NCI-H460 (cell line): ENCODE measurements at regions not wholly inside any gene's neighbourhood (a gene's known extent, or its start where the extent isn't known, plus 50 kb on each side); places are given as distances from the start of the nearest gene placed in this dataset.
"Not testable (repeated sequence)": the region's sequence is repeated elsewhere in the genome, so short reads cannot be mapped to it uniquely, and the experiment has no call there.

ENCODE experiments used
- DNase-seq: peaks from one replicate; pipeline ENCODE4 v3.0.0-alpha.2; 2016; ENCODE audit warnings: low read depth; ENCODE audit errors: extremely low read depth

DNA sequence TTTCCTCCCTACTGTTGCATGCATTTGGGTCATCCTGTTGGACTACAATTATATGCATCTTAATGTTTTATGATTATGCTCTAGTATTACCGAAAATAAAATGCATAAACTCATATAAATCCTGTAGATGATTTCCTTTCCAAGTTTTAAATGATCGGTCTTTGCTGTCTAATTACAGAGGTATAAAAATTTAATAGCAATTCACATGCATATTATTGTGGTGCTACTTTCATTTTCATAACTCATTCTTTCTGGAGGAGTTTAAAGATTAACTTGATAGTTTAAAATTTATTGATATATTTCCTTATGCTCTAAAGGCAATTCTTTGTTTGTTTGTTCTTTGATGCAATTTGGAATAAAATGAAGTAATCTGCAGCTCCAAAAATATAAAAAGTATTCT, 1475.1 kb downstream of the MAT2B start:
- DNase-seq, result no peak

DNA sequence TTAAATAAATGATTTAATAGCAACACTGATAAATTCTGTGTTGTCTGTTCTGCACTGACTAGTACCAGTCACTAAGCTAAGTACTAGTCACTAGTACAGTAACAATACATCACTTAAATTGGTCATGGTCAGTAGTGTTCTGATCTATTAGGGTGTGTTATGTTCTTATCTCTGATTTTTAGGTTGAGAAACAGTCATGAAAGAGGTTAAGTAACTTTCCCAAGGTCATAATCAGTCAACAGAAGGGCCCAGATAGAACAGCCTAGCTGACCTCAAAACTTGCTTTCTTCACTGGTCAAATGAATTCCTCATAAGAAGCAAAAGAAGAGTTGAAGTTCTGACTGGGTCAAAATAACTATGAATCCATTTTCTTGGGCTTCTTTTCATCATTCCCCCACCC, 1492.7 kb downstream of the MAT2B start:
- no peak for DNase-seq

- DNase-seq, result no peak
Observed at GRCh38 chr5:164998590-164998989, 1493.2 kb downstream of the MAT2B start.

DNA sequence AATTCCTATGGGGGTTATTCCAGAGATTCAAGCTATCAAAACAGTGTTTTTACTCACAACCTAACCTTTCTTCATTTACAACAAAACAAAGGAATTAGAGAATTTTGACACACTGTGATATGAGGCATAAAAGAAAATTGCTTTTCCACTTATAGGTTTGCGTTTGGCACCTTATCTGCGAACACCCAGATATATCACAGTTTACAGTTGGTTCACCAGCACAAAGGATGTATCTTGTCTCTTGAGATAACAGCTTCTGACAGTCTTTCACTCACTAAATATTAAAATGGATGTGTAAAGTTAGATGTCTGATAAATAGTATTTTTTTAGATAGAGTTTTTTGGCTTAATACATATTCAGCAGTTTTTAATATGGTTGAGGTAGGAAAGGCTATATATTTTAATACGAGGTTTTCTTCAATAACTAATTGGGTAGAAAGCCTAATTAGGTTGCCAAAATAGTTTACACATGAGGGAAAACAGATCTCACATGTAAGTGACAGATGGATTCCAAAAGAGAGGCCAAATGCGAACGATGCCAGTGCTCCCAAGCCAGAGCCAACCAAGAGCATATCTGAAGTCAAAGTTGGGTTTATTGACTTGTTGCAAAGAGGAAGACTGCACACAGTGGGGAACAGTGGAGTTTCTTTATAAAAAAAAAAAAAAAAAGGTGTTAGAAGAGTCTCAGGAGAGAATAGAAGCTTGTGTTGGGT, 1495.2 kb downstream of the MAT2B start:
- DNase-seq, result no peak

DNA sequence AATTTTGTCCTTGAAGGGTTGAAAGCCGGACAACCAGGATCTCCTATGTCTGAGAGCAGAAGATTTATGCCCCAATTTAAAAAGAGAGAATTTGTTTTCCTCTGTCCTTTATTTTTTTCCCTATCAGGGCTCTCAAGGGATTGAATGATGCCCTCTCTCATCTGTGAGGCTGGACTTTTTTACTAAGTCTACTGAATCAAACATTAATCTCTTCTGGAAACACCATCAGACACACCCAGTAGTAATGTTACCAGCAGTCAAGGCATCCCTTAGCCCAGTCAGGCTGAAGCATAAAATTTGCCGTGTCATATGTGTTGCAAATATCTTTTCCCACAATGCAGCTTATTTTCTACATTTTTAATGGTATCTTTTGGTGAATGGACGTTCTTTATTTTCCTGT, 1497.9 kb downstream of the MAT2B start:
- no peak for DNase-seq

- no peak for DNase-seq
Observed at GRCh38 chr5:165004175-165004574, 1498.8 kb downstream of the MAT2B start.

GRCh38 chr5:165014439-165014838, 1509.0 kb downstream of the MAT2B start:
- DNase-seq, result no peak

- DNase-seq, result no peak
Observed at GRCh38 chr5:165015126-165015525, 1509.7 kb downstream of the MAT2B start.

DNA sequence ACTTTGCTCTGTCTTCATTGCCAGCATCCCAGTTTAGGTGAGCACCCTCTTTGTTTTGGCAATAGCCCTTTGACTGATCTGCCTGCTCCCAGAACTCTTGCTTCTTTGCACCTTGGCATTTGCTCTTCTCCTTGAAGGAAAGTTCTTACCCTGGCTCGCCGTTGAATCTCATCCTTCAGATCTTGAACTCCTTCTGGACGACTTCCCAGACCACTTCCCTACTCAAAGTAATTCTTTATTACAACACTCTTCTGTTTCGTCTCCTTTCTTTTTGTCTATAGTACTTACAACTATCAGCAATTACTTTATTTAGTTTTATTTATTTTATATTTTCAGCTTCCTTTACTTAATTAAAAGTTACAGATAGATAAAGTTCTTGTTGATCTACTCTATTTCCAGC, 1510.1 kb downstream of the MAT2B start:
- no peak for DNase-seq

- DNase-seq, result no peak
Observed at GRCh38 chr5:165026971-165027370, 1521.6 kb downstream of the MAT2B start.

DNA sequence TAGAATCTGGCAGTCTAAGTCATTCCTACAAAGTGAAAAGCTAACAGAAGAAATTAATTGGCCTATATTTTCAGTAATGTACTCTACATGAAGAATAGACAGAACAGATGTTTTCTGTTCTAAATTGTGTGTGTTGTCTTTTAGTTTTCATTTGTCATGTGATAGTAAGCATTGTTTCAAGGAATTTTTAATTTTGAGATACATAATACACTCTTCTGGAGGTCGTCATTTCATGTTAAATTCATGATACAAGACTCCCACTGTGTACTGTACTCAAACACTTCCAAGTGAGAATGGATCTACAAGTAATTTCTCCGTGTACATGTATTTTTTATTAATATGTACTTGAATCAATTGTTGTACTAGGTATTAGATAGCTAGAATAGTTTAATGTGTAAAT, 1522.9 kb downstream of the MAT2B start:
- no peak for DNase-seq

DNA sequence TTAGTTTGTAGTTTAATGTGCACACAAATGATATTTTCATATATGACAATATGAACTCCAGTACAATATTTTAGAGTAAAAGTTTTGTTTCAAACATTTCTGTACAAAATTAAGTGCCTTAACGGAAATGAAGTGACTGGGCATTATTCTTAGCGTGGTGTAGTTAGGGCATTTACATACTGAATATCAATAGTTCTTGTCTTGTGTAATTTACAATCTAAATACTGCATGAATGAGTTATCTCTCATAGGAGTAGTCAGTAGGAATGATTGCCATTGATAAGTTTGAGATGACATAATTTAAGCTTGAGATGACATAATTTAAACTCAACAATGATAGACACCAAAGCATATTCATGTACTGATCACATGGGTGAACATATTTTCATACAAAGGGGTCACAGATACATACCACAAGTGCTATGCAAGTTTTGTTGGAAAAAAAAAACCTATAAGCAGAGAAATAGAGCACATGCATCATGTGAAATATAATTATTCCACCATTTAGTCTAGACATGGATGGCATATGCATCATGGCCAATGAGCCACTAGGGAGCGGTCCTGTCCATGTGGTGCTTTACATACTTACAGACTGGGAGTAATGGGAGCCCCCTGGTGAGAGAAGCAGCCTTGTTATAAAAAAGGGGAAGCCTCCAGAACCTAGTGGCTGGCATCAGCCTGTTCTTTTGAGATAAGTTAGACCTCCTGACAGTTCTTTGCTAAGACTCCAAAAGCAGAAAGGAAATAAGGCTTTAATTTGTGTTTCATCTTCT, 1523.9 kb downstream of the MAT2B start:
- DNase-seq, result peak; percentile 12

DNA sequence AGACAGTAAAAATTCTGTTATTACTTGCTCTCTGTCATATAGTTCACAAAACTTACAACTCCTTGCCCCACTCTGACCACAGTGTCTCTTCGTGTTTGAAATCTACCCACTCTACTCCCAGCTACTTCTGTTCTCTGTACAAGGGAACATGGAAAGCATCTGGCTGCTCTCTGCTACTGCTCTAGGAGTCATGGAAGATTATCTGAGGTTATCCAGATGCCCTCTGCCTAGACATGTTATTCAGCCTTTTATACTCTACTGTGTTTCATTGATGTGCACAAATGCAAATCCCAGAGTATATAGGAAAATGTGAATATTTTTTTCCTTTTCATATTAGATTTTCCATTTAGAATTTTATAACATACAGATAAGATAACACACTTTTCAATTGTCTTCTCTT, 1525.6 kb downstream of the MAT2B start:
- DNase-seq, result no peak

GRCh38 chr5:165031371-165031770, 1526.0 kb downstream of the MAT2B start:
- no peak for DNase-seq

GRCh38 chr5:165035520-165035919, 1530.1 kb downstream of the MAT2B start:
- DNase-seq, result peak; percentile 19

DNA sequence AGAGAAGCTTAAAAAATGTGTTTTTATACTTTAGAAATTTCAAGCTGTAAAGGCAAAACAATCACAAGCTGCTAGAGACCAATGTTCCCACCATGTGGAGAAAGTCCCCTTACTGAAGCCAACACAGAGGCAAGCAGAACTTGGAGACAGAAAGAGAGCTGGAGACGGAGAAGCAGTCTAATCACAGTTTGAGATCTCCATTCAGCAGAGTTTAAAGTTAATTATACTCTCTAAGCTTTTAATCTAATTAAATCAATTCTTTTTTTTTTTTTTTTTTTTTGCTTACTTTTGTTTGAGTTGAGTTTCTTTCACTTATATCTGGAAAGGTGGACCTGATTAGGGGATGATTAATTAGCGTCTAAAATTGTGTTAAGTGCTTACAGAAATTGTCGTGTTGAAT, 1534.3 kb downstream of the MAT2B start:
- DNase-seq, result no peak

GRCh38 chr5:165045941-165046340, 1540.5 kb downstream of the MAT2B start:
- not testable (repeated sequence) for DNase-seq

DNA sequence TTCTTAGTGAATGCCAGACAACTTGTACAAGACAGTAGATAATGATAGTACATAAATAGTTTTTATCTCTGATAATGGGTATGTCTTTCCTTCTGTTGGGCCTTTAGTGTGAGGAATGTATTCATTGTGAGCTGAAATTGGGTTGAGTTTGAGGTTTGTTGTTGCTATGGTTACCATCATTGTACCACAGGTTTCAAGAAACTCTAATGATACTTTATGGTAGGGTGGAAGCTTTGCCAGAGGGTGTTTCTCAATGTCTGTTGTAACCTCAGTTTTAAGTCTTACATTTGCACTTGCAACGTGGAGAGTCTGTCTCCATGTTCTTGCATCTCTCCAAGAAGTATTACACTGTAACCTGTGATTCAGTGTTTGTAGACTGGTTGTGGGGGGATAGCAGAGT, 1550.1 kb downstream of the MAT2B start:
- no peak for DNase-seq

GRCh38 chr5:165057145-165057544, 1551.7 kb downstream of the MAT2B start:
- no peak for DNase-seq

DNA sequence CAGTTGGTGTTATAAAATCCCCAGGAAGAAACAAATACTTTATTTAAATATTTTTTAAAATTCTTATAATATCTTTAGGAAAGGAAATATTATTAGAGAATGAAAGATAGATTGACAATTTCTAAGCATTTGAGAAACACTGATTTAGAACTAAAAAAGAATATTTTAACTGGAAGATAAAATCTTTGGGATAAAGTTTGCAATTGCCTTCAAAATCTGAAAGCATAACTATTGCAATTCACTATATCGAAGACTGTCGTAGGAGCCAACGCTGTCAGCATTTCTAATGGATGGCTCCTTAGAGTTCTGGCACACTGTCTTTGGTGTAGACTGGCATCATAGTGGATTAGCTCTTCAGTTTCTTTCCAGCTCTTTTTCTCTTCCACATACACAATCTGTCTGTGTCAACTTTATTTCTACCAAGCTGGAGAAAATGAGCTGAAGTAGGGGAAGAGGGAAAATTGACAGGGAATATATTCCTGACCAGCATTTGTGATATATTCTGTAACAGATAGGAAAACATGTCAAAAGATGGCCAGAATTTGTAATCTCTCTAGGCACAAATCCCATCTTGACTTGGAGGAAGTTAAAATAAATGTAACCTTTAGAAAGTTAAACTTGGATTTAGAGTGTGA, 1561.4 kb downstream of the MAT2B start:
- DNase-seq, result no peak

GRCh38 chr5:165076686-165077085, 1571.3 kb downstream of the MAT2B start:
- DNase-seq, result no peak

GRCh38 chr5:165079389-165079788, 1574.0 kb downstream of the MAT2B start:
- DNase-seq, result no peak
